GM23338 (cell line): ENCODE measurements at regions not wholly inside any gene's neighbourhood (a gene's known extent, or its start where the extent isn't known, plus 50 kb on each side); places are given as distances from the start of the nearest gene placed in this dataset.

Experiments used
- ATAC-seq: fragments of 200-7000 bp; cut with Tn5 transposase; 3 replicates; pipeline ENCODE4 v1.9.1; 2020
- DNase-seq: peaks from one replicate; pipeline ENCODE4 v3.0.0-alpha.2; 2015; ENCODE audit warnings: low spot score
- H2AFZ ChIP-seq: fragments of 200-600 bp; sonication (generic); 2 replicates; pipeline ENCODE4 v1.8.0; 2016; ENCODE audit warnings: antibody characterized with exemption, mild to moderate bottlenecking, moderate library complexity
- H3F3A ChIP-seq: fragments of 200-600 bp; sonication (generic); replicated peaks from 2 replicates; pipeline ENCODE4 v1.8.0; 2017; ENCODE audit warnings: antibody characterized with exemption, mixed run types, low read depth
- H3K27ac ChIP-seq: fragments of 200-600 bp; sonication (generic); 2 replicates; pipeline ENCODE4 v1.6.1; 2016; ENCODE audit warnings: low read depth
- H3K27me3 ChIP-seq: fragments of 200-600 bp; sonication (generic); 2 replicates; pipeline ENCODE4 v1.8.0; 2016; ENCODE audit warnings: mild to moderate bottlenecking, mixed run types, moderate library complexity; ENCODE audit not compliant: insufficient read depth
- H3K36me3 ChIP-seq: fragments of 200-600 bp; sonication (generic); 2 replicates; pipeline ENCODE4 v1.8.0; 2016; ENCODE audit warnings: mild to moderate bottlenecking; ENCODE audit not compliant: insufficient read depth
- H3K4me1 ChIP-seq: fragments of 200-600 bp; sonication (generic); 2 replicates; pipeline ENCODE4 v1.8.0; 2016; ENCODE audit warnings: mild to moderate bottlenecking, moderate library complexity; ENCODE audit not compliant: insufficient read depth
- H3K4me2 ChIP-seq: fragments of 200-600 bp; sonication (generic); 2 replicates; pipeline ENCODE4 v1.7.1; 2017; ENCODE audit warnings: mixed run types
- H3K4me3 ChIP-seq: fragments of 200-600 bp; sonication (generic); 2 replicates; pipeline ENCODE4 v1.6.1; 2016; ENCODE audit warnings: mixed run types
- H3K79me2 ChIP-seq: fragments of 200-600 bp; sonication (generic); replicated peaks from 2 replicates; pipeline ENCODE4 v1.8.0; 2017; ENCODE audit warnings: mild to moderate bottlenecking; ENCODE audit not compliant: insufficient read depth
- H3K9me2 ChIP-seq: fragments of 200-600 bp; sonication (generic); 2 replicates; pipeline ENCODE4 v1.8.0; 2017; ENCODE audit not compliant: insufficient read depth
- H4K20me1 ChIP-seq: fragments of 200-600 bp; sonication (generic); replicated peaks from 2 replicates; pipeline ENCODE4 v1.8.0; 2017; ENCODE audit warnings: mild to moderate bottlenecking; ENCODE audit not compliant: insufficient read depth
- H3K27ac Mint-ChIP-seq: 2 replicates; pipeline ENCODE4 v1.8.0; 2020; ENCODE audit warnings: inconsistent platforms, mild to moderate bottlenecking, moderate library complexity, mixed read lengths
- H3K27me3 Mint-ChIP-seq: 3 replicates; pipeline ENCODE4 v1.8.0; 2022; ENCODE audit warnings: low read depth, mild to moderate bottlenecking, moderate library complexity, mixed read lengths, inconsistent platforms; ENCODE audit not compliant: insufficient read depth, poor library complexity
- H3K36me3 Mint-ChIP-seq: 3 replicates; pipeline ENCODE4 v1.8.0; 2021; ENCODE audit warnings: low read depth, mild to moderate bottlenecking, inconsistent platforms, moderate library complexity, mixed read lengths
- H3K4me1 Mint-ChIP-seq: 3 replicates; pipeline ENCODE4 v1.8.0; 2020; ENCODE audit warnings: mild to moderate bottlenecking, inconsistent platforms, mixed read lengths
- H3K4me3 Mint-ChIP-seq: 3 replicates; pipeline ENCODE4 v1.8.0; 2021; ENCODE audit warnings: moderate library complexity, mild to moderate bottlenecking, inconsistent platforms, mixed read lengths
- H3K9me3 Mint-ChIP-seq: 3 replicates; pipeline ENCODE4 v1.8.0; 2020; ENCODE audit warnings: moderate library complexity, mild to moderate bottlenecking, inconsistent platforms, mixed read lengths
- CREB1 ChIP-seq: fragments of 250-450 bp; sonication (Bioruptor Pico); IDR thresholded peaks from 2 replicates; pipeline ENCODE4 v1.5.0; 2020; ENCODE audit warnings: low read depth, mild to moderate bottlenecking, moderate library complexity
- EZH2 ChIP-seq: fragments of 200-600 bp; sonication (generic); IDR thresholded peaks from one replicate; pipeline ENCODE4 v1.8.0; 2017; ENCODE audit warnings: antibody characterized with exemption, mild to moderate bottlenecking, low read depth; ENCODE audit not compliant: unreplicated experiment
- EZH2phosphoT487 ChIP-seq: fragments of 200-600 bp; sonication (generic); IDR thresholded peaks from one replicate; pipeline ENCODE4 v1.8.1; 2018; ENCODE audit warnings: antibody characterized with exemption; ENCODE audit not compliant: unreplicated experiment
- JUNB ChIP-seq: IDR thresholded peaks from one replicate; pipeline ENCODE4 v1.6.1; 2016; ENCODE audit warnings: antibody characterized with exemption; ENCODE audit not compliant: unreplicated experiment
- POLR2AphosphoS5 ChIP-seq: IDR thresholded peaks from 2 replicates; pipeline ENCODE4 v1.6.1; 2016; ENCODE audit warnings: antibody characterized with exemption, low read depth
- STAT1 ChIP-seq: IDR thresholded peaks from one replicate; pipeline ENCODE4 v1.6.1; 2016; ENCODE audit warnings: antibody characterized with exemption; ENCODE audit not compliant: unreplicated experiment
- ZNF114 ChIP-seq: fragments of 250-450 bp; sonication (Bioruptor Pico); IDR thresholded peaks from 2 replicates; pipeline ENCODE4 v1.5.0; 2020; ENCODE audit warnings: mild to moderate bottlenecking, moderate library complexity
- ZNF331 ChIP-seq: fragments of 250-450 bp; sonication (Bioruptor Pico); IDR thresholded peaks from 2 replicates; pipeline ENCODE4 v1.5.0; 2020; ENCODE audit warnings: low read depth, mild to moderate bottlenecking, moderate library complexity
- TF ChIP-seq, protein P1 (sequence below), 2 experiments: fragments of 200-600 bp in 1 of 2; sonication (generic) in 1 of 2; conservative IDR thresholded peaks; 2 replicates each; pipeline versions ENCODE4 v1.5.1 to v1.6.1; 2016 to 2017; ENCODE audit warnings: antibody characterized with exemption in 2 of 2, low read depth in 2 of 2, mild to moderate bottlenecking in 2 of 2, moderate library complexity in 1 of 2
- TF ChIP-seq, protein P2 (sequence below): IDR thresholded peaks from one replicate; pipeline ENCODE4 v1.6.1; 2018; ENCODE audit warnings: antibody characterized with exemption; ENCODE audit not compliant: unreplicated experiment
- TF ChIP-seq, protein P3 (sequence below): IDR thresholded peaks from 2 replicates; pipeline ENCODE4 v1.6.1; 2016; ENCODE audit warnings: antibody characterized with exemption
- TF ChIP-seq, protein P4 (sequence below): fragments of 250-450 bp; sonication (Bioruptor Pico); IDR thresholded peaks from 2 replicates; pipeline ENCODE4 v1.5.0; 2020; ENCODE audit warnings: mild to moderate bottlenecking, moderate library complexity

DNA sequence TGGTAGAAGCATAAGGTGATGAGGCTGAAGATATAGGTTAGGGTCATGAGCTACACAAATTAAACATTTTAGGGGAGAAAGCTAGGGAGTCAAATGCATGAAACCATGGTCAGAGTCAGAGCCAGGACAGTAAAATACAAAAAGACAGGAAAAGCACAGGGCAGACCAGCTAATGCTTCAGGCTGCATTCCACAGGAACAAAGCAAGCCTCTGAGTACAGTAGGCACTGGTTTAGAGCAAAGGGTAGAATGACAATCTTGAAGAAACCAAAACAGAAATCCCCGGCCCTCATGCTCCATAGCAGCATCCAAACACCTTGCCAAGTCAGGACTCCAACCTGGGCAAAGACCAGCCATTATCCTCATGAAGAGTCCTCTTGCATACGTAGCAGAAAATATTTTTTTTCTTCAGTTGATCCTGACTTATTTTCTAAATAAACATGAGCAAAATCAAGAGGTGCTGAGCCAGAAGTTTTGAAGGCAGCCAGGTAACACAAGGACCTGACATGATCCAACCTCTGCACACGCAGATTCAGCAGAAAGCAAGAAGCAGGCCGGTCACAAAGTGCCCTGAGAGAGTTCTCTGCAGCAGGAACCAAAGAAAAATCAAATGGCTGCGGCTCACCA lies 273.1 kb downstream of the TTLL7 start:
- no peaks in the 10 kb centered on the region for H3K9me3 Mint-ChIP-seq

More for the DNA sequence above, 273.1 kb downstream of the TTLL7 start:
- H3K27ac ChIP-seq = no peak overlapping the region
- peak; percentile 91 for ATAC-seq
- peak; percentile 23 for DNase-seq
- Mint-ChIP-seq H3K36me3 (no peaks in the 10 kb centered on the region), H3K4me1 (peaks cover 9% of the 10 kb centered on the region), H3K4me3 (no peak overlapping the region), H3K27ac (peak overlapping the region; percentile 1; the same call in 1 of the 2 replicates), H3K27me3 (no peaks in the 10 kb centered on the region)
- peak overlapping the region; percentile 89 for H2AFZ ChIP-seq
- TF ChIP-seq, protein P1, sequence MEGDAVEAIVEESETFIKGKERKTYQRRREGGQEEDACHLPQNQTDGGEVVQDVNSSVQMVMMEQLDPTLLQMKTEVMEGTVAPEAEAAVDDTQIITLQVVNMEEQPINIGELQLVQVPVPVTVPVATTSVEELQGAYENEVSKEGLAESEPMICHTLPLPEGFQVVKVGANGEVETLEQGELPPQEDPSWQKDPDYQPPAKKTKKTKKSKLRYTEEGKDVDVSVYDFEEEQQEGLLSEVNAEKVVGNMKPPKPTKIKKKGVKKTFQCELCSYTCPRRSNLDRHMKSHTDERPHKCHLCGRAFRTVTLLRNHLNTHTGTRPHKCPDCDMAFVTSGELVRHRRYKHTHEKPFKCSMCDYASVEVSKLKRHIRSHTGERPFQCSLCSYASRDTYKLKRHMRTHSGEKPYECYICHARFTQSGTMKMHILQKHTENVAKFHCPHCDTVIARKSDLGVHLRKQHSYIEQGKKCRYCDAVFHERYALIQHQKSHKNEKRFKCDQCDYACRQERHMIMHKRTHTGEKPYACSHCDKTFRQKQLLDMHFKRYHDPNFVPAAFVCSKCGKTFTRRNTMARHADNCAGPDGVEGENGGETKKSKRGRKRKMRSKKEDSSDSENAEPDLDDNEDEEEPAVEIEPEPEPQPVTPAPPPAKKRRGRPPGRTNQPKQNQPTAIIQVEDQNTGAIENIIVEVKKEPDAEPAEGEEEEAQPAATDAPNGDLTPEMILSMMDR (conservative IDR thresholded peaks at IDR 0.05; ENCODE audit: low read depth in 2 of 2) = no peak
- TF ChIP-seq ZNF114 (CRISPR knock-in tag) (no peak), EZH2 (no peak), EZH2phosphoT487 (no peak), POLR2AphosphoS5 (no peak), JUNB (no peak), STAT1 (no peak), ZNF331 (CRISPR knock-in tag) (no peak), CREB1 (no peak)
- TF ChIP-seq, protein P2, sequence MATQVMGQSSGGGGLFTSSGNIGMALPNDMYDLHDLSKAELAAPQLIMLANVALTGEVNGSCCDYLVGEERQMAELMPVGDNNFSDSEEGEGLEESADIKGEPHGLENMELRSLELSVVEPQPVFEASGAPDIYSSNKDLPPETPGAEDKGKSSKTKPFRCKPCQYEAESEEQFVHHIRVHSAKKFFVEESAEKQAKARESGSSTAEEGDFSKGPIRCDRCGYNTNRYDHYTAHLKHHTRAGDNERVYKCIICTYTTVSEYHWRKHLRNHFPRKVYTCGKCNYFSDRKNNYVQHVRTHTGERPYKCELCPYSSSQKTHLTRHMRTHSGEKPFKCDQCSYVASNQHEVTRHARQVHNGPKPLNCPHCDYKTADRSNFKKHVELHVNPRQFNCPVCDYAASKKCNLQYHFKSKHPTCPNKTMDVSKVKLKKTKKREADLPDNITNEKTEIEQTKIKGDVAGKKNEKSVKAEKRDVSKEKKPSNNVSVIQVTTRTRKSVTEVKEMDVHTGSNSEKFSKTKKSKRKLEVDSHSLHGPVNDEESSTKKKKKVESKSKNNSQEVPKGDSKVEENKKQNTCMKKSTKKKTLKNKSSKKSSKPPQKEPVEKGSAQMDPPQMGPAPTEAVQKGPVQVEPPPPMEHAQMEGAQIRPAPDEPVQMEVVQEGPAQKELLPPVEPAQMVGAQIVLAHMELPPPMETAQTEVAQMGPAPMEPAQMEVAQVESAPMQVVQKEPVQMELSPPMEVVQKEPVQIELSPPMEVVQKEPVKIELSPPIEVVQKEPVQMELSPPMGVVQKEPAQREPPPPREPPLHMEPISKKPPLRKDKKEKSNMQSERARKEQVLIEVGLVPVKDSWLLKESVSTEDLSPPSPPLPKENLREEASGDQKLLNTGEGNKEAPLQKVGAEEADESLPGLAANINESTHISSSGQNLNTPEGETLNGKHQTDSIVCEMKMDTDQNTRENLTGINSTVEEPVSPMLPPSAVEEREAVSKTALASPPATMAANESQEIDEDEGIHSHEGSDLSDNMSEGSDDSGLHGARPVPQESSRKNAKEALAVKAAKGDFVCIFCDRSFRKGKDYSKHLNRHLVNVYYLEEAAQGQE = no peak
- TF ChIP-seq, protein P3, sequence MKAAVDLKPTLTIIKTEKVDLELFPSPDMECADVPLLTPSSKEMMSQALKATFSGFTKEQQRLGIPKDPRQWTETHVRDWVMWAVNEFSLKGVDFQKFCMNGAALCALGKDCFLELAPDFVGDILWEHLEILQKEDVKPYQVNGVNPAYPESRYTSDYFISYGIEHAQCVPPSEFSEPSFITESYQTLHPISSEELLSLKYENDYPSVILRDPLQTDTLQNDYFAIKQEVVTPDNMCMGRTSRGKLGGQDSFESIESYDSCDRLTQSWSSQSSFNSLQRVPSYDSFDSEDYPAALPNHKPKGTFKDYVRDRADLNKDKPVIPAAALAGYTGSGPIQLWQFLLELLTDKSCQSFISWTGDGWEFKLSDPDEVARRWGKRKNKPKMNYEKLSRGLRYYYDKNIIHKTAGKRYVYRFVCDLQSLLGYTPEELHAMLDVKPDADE = no peak
- TF ChIP-seq, protein P4, sequence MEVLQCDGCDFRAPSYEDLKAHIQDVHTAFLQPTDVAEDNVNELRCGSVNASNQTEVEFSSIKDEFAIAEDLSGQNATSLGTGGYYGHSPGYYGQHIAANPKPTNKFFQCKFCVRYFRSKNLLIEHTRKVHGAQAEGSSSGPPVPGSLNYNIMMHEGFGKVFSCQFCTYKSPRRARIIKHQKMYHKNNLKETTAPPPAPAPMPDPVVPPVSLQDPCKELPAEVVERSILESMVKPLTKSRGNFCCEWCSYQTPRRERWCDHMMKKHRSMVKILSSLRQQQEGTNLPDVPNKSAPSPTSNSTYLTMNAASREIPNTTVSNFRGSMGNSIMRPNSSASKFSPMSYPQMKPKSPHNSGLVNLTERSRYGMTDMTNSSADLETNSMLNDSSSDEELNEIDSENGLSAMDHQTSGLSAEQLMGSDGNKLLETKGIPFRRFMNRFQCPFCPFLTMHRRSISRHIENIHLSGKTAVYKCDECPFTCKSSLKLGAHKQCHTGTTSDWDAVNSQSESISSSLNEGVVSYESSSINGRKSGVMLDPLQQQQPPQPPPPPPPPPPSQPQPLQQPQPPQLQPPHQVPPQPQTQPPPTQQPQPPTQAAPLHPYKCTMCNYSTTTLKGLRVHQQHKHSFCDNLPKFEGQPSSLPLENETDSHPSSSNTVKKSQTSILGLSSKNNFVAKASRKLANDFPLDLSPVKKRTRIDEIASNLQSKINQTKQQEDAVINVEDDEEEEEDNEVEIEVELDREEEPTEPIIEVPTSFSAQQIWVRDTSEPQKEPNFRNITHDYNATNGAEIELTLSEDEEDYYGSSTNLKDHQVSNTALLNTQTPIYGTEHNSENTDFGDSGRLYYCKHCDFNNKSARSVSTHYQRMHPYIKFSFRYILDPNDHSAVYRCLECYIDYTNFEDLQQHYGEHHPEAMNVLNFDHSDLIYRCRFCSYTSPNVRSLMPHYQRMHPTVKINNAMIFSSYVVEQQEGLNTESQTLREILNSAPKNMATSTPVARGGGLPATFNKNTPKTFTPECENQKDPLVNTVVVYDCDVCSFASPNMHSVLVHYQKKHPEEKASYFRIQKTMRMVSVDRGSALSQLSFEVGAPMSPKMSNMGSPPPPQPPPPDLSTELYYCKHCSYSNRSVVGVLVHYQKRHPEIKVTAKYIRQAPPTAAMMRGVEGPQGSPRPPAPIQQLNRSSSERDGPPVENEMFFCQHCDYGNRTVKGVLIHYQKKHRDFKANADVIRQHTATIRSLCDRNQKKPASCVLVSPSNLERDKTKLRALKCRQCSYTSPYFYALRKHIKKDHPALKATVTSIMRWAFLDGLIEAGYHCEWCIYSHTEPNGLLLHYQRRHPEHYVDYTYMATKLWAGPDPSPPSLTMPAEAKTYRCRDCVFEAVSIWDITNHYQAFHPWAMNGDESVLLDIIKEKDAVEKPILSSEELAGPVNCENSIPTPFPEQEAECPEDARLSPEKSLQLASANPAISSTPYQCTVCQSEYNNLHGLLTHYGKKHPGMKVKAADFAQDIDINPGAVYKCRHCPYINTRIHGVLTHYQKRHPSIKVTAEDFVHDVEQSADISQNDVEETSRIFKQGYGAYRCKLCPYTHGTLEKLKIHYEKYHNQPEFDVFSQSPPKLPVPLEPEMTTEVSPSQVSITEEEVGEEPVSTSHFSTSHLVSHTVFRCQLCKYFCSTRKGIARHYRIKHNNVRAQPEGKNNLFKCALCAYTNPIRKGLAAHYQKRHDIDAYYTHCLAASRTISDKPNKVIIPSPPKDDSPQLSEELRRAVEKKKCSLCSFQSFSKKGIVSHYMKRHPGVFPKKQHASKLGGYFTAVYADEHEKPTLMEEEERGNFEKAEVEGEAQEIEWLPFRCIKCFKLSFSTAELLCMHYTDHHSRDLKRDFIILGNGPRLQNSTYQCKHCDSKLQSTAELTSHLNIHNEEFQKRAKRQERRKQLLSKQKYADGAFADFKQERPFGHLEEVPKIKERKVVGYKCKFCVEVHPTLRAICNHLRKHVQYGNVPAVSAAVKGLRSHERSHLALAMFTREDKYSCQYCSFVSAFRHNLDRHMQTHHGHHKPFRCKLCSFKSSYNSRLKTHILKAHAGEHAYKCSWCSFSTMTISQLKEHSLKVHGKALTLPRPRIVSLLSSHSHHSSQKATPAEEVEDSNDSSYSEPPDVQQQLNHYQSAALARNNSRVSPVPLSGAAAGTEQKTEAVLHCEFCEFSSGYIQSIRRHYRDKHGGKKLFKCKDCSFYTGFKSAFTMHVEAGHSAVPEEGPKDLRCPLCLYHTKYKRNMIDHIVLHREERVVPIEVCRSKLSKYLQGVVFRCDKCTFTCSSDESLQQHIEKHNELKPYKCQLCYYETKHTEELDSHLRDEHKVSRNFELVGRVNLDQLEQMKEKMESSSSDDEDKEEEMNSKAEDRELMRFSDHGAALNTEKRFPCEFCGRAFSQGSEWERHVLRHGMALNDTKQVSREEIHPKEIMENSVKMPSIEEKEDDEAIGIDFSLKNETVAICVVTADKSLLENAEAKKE (CRISPR knock-in tag) = no peak
- no peaks in the 10 kb centered on the region for H3K36me3 ChIP-seq
- H3K9me2 ChIP-seq = no peaks in the 10 kb centered on the region
- no peak overlapping the region for H3K4me2 ChIP-seq
- no peaks in the 10 kb centered on the region for H3K79me2 ChIP-seq
- no peaks in the 10 kb centered on the region for H3K27me3 ChIP-seq
- H3F3A ChIP-seq = no peaks in the 10 kb centered on the region
- H3K4me1 ChIP-seq = no peaks in the 10 kb centered on the region
- H3K4me3 ChIP-seq = no peak overlapping the region
- no peaks in the 10 kb centered on the region for H4K20me1 ChIP-seq
